GM19238 (cell line): ENCODE measurements at regions not wholly inside any gene's neighbourhood (a gene's known extent, or its start where the extent isn't known, plus 50 kb on each side); places are given as distances from the start of the nearest gene placed in this dataset.

Source experiments
- DNase-seq: peaks from one replicate; pipeline ENCODE4 v3.0.0; 2011; ENCODE audit warnings: low spot score; ENCODE audit not compliant: insufficient read length

DNA sequence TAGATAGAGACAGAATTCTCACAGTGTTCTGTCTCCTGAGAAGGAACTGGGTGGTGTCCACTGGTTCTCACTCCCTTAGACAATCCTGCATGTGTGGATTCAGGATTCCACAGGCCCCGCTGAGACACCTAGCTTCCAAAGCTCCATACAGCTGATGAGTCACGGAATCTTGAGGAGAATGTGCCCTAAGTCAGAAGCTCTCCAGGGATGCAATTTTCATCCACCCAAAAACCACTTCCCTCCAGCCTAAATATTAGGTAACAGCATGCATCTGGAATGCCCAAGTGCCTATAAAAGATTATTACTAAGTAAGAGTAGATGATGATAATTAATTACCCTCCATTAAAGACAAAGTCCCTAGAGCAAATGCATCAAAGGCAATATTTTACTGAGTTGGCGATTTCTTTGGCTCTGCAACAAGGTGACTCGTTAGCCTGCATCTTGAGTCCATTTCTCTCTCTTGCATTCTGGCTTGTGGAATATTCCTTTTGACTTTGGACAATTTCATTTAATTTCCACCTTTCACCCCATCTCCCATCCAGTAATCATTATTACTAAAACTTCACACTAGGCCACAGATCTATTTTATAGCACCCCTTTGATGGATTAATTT lies 475.1 kb downstream of the TNS1 start:
- no peak for DNase-seq

DNA sequence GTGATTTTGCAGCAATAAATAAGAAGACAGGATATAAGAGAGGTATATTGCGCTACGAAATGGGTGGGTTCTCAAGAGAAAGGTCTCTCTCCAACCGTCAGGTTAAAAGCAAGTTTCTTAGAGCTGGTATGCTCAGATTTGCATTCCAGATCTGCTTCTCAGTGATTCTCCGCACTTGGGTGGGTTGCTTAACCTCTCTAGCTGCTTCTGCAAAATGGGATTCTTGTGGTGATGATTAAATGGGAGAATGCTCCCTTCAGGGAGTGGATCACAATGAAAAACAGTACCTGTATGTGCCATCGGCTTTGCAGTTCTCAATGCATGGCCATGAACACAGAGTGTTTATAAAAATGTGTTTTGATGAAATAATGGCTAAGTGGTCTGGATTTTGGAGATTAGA lies 477.7 kb downstream of the TNS1 start:
- DNase-seq = no peak

DNA sequence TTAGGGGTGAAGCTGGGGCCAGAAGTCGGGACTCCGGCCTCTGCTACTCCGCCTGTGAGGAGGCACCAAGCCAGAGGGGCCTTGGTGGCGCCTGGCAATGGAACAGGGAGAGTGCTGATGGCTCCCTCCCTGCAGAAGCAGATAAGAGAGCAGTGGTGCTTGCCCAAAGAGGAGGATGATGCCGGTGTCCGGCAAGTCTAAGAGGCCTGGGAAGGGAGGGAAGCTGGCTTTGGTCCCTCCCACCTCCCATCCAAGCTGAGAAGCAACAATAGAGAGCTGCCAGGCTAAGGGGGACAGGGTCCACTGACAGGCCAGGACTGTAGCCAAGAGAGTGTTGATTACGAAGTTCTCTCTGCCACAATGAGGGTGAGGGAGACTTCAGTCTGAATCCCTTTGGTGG lies 479.5 kb downstream of the TNS1 start:
- DNase-seq = no peak

DNA sequence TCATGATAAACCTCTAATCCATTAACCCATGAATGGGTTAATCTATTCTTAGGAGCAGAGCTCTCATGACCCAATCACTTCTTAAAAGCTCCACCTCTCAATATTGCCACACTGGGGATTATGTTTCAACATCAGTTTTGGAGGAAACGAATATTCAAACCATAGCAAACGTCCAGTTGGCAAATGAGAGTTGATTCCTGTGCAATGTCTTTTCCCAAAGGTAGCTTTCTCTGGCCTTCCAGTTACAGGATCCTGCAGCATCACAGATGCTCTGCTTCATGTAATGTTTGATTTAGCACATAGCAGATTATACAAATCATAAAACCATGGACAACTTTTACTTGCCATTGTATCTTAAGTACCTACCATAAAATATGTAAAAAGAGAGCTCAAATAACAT lies 481.0 kb downstream of the TNS1 start:
- no peak for DNase-seq

DNA sequence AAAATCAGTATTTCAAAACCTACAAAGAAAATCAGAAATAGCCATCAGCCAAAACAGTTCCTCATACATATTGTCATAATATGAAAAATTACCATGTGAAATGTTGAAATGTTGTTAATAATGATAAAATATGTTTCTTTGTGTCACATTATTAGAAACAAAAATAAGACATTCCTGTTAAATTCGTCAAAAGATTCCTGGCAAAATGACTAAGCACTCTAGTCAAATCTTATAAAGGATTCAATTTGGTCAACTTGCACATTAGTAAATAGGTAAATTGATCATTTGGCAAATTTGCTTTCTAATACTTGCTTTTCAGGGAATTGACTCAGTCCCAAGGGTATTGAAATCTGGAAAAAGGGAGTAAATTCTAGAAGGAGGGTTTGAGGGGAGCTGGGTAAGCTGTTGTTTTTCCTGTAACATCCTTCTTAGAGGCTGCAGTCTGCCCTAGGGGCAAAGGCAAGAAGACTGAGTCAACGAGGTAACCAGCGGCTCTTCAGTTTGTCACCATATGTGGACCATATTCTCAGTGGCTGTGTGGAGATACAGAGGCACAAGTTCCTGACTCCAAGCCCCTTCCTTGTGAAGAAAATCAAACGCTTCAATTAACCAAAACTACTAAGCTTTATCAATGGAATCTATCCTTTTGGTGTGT lies 482.3 kb downstream of the TNS1 start:
- DNase-seq = no peak

DNA sequence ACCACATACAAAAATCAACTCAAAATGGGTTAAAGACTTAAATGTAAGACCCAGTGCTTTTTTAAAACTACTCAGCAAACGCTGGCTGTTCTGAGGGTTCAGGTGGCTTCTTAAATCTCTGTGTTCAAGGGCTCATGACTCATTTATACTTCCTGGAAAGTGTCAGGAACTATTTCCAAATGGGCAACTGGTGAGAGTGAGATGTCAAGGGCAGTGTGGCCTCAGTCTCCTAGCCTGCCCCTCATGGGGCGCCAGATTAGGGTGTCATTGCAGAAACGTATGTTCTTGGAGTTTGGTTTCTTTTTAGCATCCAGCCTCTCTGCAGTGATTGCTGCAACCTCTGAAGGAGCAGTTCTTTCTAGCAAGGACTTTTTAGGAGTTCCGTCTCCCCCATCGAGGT lies 485.4 kb downstream of the TNS1 start:
- DNase-seq = no peak

DNA sequence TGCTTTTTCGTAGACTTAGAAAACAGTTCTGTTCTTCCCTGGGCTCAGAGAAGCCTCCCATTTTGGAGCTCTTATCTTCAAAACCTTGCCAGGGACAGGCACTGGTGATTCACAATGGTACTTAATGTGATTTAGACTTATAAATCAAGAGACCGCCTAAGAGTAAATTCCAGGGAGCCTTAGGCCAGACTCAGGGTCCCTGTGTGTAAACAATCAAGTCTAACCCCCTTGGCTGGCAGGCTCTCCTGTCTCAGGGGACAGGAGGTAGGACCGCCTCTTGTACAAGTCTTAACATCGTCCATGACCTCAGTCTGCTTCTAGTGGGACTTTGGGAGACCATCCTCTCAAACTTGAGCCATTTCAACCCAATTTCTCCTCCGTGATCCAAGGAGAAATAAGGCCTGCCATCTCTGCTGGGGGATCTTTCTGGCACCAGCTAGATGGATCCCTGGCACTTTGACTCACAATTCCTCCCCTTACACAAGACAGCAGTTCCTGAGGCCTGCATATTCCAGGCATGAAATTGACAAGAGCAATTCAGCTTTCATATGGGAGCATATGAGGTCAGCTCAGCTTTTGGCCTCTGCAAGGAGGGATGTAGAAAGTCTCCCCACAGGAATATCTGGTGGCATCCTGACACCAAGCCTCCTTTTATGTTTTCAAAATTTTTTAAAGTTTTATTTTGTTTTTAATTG lies 487.0 kb downstream of the TNS1 start:
- no peak for DNase-seq

DNA sequence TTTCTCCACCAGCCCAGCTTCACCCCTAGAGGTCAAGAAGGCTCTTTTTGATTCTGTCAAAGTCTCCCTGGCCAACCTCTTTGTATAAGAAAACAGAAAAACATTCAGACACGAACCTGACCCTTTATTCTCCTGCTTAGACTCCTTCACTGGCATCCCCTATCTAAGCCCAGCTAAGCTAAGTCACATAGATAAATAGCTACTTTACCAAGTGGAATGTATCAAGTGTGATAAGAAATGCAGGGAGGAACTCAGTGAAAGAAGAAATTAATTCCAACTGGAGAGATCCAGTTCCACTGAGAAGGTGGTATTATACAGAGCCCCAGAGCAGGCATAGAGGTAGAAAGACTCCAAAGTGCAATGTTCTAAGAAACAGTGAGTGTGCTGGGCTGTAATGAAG lies 489.5 kb downstream of the TNS1 start:
- DNase-seq = no peak

DNA sequence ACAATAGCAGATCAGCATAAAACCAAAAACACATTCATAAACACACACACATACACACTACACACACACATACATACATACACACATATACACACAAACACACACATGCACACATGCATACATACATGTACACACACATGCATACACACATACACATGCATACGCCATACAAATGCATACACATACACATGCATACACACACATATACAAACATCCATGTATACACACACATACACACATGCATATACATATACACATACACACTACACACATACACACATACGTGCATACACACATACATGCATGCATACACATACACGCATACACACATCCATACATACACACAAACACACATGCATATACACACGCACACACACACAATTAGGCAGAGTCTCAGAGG lies 490.1 kb downstream of the TNS1 start:
- no peak for DNase-seq

DNA sequence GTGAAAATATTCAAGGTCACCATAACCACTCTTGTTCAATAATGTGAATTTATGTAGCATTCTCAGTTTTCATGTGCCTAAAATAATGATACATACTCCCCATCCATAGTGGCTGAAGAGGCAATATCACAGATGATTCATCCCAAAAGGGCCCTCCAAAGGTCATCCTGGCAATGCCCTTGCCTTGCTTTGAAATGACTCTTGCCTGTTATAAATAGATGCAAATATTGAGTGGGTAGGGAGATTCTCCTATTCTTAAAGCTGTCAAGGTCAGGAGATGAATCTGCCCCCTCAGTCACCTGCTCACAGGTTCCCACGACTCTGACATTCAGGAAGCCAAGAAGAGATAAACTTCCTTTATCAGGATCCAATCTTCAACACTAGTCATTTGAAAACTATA lies 490.5 kb downstream of the TNS1 start:
- DNase-seq = no peak

DNA sequence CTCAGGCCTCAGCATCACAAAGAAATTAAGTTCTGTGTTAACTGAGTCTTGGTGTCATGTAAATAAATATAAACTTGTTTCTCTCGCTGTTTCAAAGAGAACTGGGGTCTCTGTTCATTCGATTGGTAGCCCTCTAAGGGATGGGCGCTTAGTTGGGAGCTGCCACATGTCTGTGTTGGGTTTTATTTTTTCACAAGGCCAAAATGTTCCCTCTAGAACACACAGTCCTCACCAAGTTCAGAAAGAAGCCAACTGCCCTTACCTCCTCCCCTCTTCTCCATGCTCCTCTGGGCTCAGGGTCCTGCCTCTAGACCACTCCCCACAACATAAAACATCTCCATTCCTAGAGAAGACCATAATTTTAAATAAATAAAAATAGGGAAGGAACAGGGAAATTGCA lies 490.9 kb downstream of the TNS1 start:
- no peak for DNase-seq

DNA sequence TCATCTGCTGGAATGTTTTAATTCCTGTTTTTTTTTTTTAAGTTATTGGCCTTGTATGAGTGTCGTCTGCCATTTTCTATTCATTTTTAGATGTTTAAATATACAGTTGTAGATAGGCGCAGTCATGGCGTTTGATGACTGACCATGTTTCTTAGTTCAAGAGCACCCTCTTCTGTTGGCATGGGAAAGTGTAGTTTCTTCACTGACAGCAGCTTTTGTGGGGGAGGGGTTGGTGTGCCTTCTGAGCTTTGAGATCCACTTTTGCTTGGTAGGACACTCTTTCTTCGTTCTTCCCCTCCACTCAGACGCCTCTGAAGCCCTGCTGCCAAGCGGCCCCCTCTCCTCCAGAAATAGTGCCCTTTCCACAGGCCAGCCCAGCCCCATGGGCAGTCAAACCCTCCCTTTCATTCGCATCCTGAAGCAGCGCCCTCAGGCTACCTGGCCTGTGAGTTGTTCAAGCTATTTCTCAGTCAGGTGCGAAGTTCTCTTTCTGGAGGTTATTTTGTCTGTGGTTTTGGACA lies 492.0 kb downstream of the TNS1 start:
- DNase-seq = peak; percentile 47

DNA sequence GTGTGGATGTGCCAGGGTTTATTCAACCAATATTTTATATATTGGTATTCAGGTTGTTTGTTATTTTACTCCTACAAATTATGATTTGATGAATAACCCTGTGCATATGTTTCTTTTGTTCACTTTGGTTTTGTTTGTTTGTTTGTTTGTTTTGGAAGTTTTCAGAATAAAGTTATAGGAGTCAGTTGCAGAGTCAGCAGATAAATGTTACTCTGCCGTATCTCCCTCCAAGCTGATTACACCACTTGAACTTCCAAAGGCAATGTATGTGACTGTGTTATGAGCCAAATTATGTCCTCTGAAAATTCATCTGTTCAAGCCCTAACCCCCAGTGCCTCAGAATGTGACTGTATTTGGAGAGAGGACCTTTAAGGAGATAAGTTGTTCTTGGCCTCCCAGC lies 497.5 kb downstream of the TNS1 start:
- DNase-seq = no peak

DNA sequence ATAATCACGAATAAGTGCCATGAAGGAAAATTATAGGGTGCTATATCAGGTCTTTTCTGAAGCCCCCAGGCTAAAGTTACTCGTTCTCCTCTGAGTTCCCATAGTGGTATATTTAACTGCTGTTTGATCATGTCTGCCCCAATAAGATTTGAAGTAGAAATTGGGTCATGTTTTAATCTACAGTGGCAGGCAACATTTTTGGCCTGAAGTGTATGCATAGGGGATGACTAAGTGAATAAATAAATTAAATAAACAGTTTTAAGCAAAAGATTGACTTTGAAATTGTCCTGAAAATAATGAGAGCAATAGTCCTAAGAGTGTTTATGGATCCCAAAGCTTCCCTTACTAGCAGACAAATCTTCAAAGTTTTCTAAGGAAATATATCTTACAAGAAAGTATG lies 500.9 kb downstream of the TNS1 start:
- no peak for DNase-seq

DNA sequence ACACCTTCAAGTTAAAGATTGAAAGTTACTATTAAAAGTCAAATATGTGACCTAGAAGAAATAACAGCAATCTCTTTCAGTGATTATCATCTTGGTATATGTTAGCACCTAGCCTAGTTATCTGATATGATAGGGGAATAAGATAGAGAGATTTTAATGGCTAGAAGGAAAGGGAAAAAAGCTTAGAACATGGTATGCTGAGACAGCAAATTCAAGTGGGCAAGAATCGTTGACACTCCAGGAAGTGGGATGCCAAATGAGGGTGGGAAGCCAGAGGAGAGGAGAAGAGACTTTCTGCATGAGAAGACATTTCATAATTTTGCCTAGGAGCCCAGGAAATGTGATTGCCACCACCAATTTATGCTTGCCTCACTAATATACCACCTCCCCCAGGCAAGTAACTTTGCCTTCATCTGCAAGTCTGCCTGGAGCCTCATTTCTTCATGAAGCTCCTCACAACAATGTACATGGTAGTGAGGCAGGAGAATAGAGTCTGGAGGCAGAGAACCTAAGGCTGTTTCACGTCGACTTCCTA lies 504.9 kb downstream of the TNS1 start:
- no peak for DNase-seq

DNA sequence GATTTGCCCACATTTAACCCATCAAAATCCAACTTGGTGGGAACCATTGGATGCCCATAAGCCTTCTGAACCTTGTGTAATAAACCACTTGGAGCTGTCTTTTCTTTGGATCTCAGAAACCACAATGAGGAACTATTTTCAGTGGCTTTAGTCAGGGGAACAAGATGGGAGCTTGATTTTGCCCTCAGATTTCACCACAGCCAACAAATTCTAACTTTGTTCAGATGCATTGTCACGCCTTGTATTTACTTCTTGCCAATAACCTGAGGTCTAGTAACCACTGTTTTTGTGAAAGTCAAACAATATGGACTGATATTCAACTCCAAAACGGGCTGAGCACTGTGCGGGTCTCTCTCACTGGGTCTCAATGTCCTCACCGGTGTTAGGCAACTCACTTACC lies 508.2 kb downstream of the TNS1 start:
- DNase-seq = no peak

DNA sequence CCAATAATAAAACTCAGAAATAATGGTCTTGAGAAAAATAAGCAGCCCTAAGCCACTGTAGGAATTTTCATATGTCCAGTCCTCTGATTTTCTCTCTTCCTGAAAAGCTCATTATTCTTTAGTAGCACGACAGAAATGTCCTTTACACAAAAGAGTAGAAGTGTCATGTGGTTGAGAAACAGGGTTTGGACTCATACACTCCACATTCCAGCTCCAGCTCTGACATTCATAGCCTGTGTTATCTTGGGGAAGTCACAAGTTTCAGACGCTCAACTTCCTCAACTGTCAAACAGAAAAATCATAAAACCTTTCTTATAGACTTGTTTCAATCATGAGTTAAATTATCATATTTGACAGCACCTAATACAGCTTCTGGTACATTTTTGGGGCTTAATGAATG lies 511.5 kb downstream of the TNS1 start:
- DNase-seq = no peak

DNA sequence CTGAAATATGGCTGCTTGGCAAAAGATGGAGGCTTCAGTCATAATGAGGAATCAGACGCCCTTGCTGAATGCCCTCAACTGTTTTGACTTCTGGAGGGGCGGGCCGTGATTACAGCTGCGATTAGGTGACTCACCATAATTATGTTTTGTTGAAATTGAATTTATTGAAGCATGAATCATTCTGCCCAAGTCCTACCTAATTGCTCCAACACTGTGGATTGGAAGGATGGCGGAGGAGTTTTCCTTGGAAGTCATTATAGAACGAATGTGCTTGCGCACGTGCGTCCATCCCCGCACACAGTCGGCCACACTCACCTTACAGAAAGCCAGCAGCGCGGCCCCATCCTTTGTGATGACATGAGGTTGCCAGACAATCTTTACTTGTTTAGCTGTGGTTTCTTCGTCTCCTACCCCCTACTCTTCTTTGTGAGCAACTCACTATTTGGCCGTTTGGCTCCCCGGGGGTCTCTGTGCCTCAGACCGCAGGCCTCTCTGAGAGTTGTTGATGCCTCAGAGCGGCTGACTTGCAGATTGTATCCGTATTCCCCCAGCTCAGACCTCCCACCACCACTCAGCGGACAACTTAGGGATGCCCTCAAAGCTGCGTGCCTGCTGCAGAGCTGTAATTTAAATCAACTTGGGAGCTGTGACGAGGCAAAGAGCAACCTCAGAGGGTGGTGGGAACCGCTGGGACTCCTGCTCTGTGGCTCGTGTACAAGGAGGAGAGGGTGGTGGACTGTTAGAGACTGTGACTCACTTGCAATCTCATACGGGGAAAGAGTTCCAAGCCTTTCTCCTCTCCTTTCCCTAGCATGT lies 513.4 kb downstream of the TNS1 start:
- no peak for DNase-seq

DNA sequence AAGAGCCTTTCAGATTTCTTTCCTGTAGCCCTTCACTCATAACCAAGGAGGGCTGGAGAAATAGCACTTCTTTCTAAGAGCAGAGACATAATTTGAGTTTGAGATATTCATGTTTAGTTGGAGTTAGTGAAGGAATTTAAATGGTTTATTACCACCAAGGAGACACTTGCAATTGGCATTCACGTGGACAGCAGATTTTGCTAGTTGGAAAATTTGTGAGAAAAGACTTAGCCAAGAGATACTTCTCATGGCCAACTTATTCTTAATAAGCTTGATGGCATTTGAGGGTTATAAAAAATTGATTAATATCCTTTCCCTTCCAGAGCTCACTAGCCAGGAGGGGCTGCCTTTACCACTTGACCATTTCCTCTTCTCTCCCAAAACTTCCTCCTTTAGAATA lies 518.7 kb downstream of the TNS1 start:
- no peak for DNase-seq

DNA sequence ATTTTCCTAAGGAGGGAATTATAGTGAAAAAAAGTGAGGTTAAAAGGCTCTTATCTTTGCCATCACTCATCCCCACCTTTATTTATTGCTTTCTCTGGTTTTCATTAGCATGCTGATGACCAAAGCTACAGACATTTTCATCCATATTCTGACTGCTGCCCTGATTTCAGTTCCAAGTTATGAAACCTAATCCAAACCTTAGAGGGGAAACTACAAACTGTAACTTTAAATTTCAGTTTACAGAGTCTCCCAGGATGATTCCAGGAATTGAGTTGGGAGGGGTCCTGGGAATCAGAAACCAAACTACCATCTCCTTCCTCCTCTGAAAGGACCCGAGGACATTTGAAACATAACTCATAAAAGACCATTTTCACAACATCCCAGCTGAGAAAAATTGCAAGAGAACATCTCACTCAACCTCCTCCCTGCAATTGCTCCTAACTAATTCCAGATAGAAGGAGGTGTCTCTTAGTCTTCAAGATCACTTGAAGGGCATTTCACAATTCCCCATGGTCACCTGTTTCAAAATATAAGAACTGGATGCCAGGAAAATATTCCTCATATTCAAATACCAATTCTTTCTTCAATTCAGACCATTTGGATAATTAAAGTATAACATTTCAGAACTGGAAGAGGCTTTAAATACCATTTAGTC lies 520.6 kb downstream of the TNS1 start:
- no peak for DNase-seq

DNA sequence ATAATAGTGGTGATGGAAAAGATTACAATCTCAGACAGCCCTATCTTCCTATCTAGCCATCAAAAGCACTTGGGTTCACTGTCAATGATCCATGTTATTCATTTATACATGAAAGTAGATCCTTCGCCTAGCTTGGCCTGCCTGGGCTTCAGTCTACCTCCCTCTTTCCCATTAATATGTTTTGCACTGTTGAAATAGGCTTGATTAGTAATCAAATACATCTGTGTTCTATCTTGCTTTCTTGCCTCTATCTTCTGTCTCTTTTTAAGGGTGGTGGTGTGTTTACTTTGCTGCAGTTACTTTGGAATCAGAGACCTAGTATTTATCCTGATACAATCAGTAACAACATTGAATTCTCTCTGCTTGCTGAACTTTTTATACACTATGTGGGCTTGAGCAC lies 521.2 kb downstream of the TNS1 start:
- DNase-seq = no peak
